NB4 (cell line): ENCODE measurements at regions not wholly inside any gene's neighbourhood (a gene's known extent, or its start where the extent isn't known, plus 50 kb on each side); places are given as distances from the start of the nearest gene placed in this dataset.

ENCODE experiments used
- POLR2A ChIP-seq: IDR thresholded peaks from 2 replicates; pipeline ENCODE4 v1.6.1; 2011; ENCODE audit warnings: mild to moderate bottlenecking; ENCODE audit not compliant: insufficient read length; ENCODE audit errors: extremely low read depth
- TF ChIP-seq, protein P1 (sequence below): IDR thresholded peaks from one replicate; pipeline ENCODE4 v1.5.1; 2012; ENCODE audit warnings: low read depth, low read length

- TF ChIP-seq, protein P1, sequence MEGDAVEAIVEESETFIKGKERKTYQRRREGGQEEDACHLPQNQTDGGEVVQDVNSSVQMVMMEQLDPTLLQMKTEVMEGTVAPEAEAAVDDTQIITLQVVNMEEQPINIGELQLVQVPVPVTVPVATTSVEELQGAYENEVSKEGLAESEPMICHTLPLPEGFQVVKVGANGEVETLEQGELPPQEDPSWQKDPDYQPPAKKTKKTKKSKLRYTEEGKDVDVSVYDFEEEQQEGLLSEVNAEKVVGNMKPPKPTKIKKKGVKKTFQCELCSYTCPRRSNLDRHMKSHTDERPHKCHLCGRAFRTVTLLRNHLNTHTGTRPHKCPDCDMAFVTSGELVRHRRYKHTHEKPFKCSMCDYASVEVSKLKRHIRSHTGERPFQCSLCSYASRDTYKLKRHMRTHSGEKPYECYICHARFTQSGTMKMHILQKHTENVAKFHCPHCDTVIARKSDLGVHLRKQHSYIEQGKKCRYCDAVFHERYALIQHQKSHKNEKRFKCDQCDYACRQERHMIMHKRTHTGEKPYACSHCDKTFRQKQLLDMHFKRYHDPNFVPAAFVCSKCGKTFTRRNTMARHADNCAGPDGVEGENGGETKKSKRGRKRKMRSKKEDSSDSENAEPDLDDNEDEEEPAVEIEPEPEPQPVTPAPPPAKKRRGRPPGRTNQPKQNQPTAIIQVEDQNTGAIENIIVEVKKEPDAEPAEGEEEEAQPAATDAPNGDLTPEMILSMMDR, result no peak
- no peak for TF ChIP-seq POLR2A
Observed at GRCh38 chr17:49910858-49911204, 58.2 kb upstream of the DLX4 start.
